GM21737 (cell line): ENCODE measurements at regions not wholly inside any gene's neighbourhood (a gene's known extent, or its start where the extent isn't known, plus 50 kb on each side); places are given as distances from the start of the nearest gene placed in this dataset.
"Not testable (repeated sequence)": the region's sequence is repeated elsewhere in the genome, so short reads cannot be mapped to it uniquely, and the experiment has no call there.

Source experiments
- ATAC-seq: cut with Tn5 transposase; IDR thresholded peaks from one replicate; pipeline ENCODE4 v1.9.1; 2021; ENCODE audit warnings: mild to moderate bottlenecking, moderate library complexity; ENCODE audit not compliant: unreplicated experiment

- ATAC-seq: no peak
Observed at GRCh38 chr9:16052757-16053530, 500.1 kb downstream of the CCDC171 start.

- no peak for ATAC-seq
Observed at GRCh38 chr9:16057541-16057940, 504.7 kb downstream of the CCDC171 start.

GRCh38 chr9:16058131-16058549, 505.3 kb downstream of the CCDC171 start:
- no peak for ATAC-seq

GRCh38 chr9:16060436-16061129, 507.7 kb downstream of the CCDC171 start:
- ATAC-seq: no peak

- ATAC-seq: no peak
Observed at GRCh38 chr9:16062542-16063240, 509.8 kb downstream of the CCDC171 start.

- ATAC-seq: no peak
Observed at GRCh38 chr9:16063241-16063591, 510.4 kb downstream of the CCDC171 start.

- no peak for ATAC-seq
Observed at GRCh38 chr9:16064771-16065170, 511.9 kb downstream of the CCDC171 start.

- ATAC-seq: not testable (repeated sequence)
Observed at GRCh38 chr9:16066201-16066600, 513.4 kb downstream of the CCDC171 start.

- ATAC-seq: no peak
Observed at GRCh38 chr9:16068476-16068875, 515.6 kb downstream of the CCDC171 start.

- no peak for ATAC-seq
Observed at GRCh38 chr9:16069249-16069648, 516.4 kb downstream of the CCDC171 start.

GRCh38 chr9:16069671-16070454, 517.0 kb downstream of the CCDC171 start:
- no peak for ATAC-seq

GRCh38 chr9:16070455-16071145, 517.8 kb downstream of the CCDC171 start:
- ATAC-seq: no peak

GRCh38 chr9:16071400-16071799, 518.6 kb downstream of the CCDC171 start:
- ATAC-seq: no peak

- ATAC-seq: no peak
Observed at GRCh38 chr9:16074963-16075362, 522.1 kb downstream of the CCDC171 start.

- no peak for ATAC-seq
Observed at GRCh38 chr9:16075696-16076095, 522.9 kb downstream of the CCDC171 start.

- ATAC-seq: no peak
Observed at GRCh38 chr9:16076511-16076910, 523.7 kb downstream of the CCDC171 start.

- no peak for ATAC-seq
Observed at GRCh38 chr9:16082796-16083195, 530.0 kb downstream of the CCDC171 start.

GRCh38 chr9:16085167-16085726, 532.4 kb downstream of the CCDC171 start:
- ATAC-seq: no peak

GRCh38 chr9:16090907-16091629, 538.2 kb downstream of the CCDC171 start:
- no peak for ATAC-seq
